ENCODE measurements at regions not wholly inside any gene's neighbourhood (a gene's known extent, or its start where the extent isn't known, plus 50 kb on each side); places are given as distances from the start of the nearest gene placed in this dataset.

- DNase-seq (ENCODE audit: low read depth) = no peak
These were observed 528.5 kb downstream of the BCL11B start for GRCh38 chr14:98743536-98743935.

- no peak for DNase-seq (ENCODE audit: low read depth)
These were observed 523.0 kb downstream of the BCL11B start for GRCh38 chr14:98748966-98749365.

GRCh38 chr14:98751110-98751509 is 520.9 kb downstream of the BCL11B start:
- no peak for DNase-seq (ENCODE audit: low read depth)

GRCh38 chr14:98752660-98753059 is 519.3 kb downstream of the BCL11B start:
- no peak for DNase-seq (ENCODE audit: low read depth)

- no peak for DNase-seq (ENCODE audit: low read depth)
These were observed 517.5 kb downstream of the BCL11B start for GRCh38 chr14:98754343-98755020.

- DNase-seq (ENCODE audit: low read depth) = no peak
These were observed 515.2 kb downstream of the BCL11B start for GRCh38 chr14:98756749-98757148.

GRCh38 chr14:98758440-98758839 is 513.6 kb downstream of the BCL11B start:
- DNase-seq (ENCODE audit: low read depth) = no peak

GRCh38 chr14:98761993-98762392 is 510.0 kb downstream of the BCL11B start:
- DNase-seq (ENCODE audit: low read depth) = no peak

- DNase-seq (ENCODE audit: low read depth) = no peak
These were observed 505.2 kb downstream of the BCL11B start for GRCh38 chr14:98766818-98767217.

GRCh38 chr14:98769326-98769725 is 502.7 kb downstream of the BCL11B start:
- DNase-seq (ENCODE audit: low read depth) = no peak

- DNase-seq (ENCODE audit: low read depth) = no peak
These were observed 501.8 kb downstream of the BCL11B start for GRCh38 chr14:98770151-98770550.

- DNase-seq (ENCODE audit: low read depth) = no peak
These were observed 498.2 kb downstream of the BCL11B start for GRCh38 chr14:98773814-98774213.

- DNase-seq (ENCODE audit: low read depth) = no peak
These were observed 496.1 kb downstream of the BCL11B start for GRCh38 chr14:98775892-98776291.

GRCh38 chr14:98782062-98782461 is 489.9 kb downstream of the BCL11B start:
- DNase-seq (ENCODE audit: low read depth) = no peak

GRCh38 chr14:98785578-98785977 is 486.4 kb downstream of the BCL11B start:
- no peak for DNase-seq (ENCODE audit: low read depth)

GRCh38 chr14:98786456-98786855 is 485.5 kb downstream of the BCL11B start:
- no peak for DNase-seq (ENCODE audit: low read depth)

- DNase-seq (ENCODE audit: low read depth) = no peak
These were observed 480.3 kb downstream of the BCL11B start for GRCh38 chr14:98791661-98792060.

- no peak for DNase-seq (ENCODE audit: low read depth)
These were observed 479.8 kb downstream of the BCL11B start for GRCh38 chr14:98792171-98792570.

- no peak for DNase-seq (ENCODE audit: low read depth)
These were observed 473.9 kb downstream of the BCL11B start for GRCh38 chr14:98798099-98798498.

GRCh38 chr14:98799891-98800290 is 472.1 kb downstream of the BCL11B start:
- no peak for DNase-seq (ENCODE audit: low read depth)

- DNase-seq (ENCODE audit: low read depth) = no peak
These were observed 470.0 kb downstream of the BCL11B start for GRCh38 chr14:98802044-98802443.

- no peak for DNase-seq (ENCODE audit: low read depth)
These were observed 468.8 kb downstream of the BCL11B start for GRCh38 chr14:98803196-98803595.

- DNase-seq (ENCODE audit: low read depth) = no peak
These were observed 463.2 kb downstream of the BCL11B start for GRCh38 chr14:98808494-98809407.
